T-helper 1 cell treated with Interleukin-12 subunit alpha and Interleukin-12 subunit beta and Interleukin-4 antibody, amounts not matched to agents 30 ng/mL and 1 ng/mL, for 36 hours (primary cell): ENCODE measurements at regions not wholly inside any gene's neighbourhood (a gene's known extent, or its start where the extent isn't known, plus 50 kb on each side); places are given as distances from the start of the nearest gene placed in this dataset.

Experiments
- intact Hi-C: fragments of 100-400 bp; cut with micrococcal nuclease; formaldehyde crosslinking; loops from one replicate; pipeline ENCODE4 v1.15.1; 2024

DNA sequence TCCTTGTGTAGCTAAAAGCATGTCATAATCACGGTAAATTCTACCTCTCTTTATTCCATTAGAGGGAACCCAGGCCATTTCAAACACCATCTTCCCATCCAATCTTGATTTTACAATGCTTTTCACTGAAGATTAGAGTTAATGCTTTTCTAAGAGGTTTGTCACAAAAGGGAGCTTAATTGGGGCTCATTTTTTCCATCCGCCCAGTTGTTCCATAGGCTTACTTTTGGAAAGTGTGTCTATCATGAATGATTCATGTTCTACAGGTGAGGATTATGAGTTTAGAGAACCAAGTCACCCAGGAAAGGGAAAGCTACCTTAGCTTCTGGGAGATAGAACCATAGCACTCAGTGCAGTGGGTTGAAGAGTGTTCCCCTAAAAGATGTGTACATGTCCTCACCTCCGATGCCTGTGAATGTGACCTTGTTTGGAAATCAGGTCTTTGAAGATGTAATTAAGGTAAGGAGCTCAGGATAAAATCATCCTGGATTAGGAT, 286.9 kb upstream of the RUNX1 start:
- intact Hi-C loops = no loop called here

DNA sequence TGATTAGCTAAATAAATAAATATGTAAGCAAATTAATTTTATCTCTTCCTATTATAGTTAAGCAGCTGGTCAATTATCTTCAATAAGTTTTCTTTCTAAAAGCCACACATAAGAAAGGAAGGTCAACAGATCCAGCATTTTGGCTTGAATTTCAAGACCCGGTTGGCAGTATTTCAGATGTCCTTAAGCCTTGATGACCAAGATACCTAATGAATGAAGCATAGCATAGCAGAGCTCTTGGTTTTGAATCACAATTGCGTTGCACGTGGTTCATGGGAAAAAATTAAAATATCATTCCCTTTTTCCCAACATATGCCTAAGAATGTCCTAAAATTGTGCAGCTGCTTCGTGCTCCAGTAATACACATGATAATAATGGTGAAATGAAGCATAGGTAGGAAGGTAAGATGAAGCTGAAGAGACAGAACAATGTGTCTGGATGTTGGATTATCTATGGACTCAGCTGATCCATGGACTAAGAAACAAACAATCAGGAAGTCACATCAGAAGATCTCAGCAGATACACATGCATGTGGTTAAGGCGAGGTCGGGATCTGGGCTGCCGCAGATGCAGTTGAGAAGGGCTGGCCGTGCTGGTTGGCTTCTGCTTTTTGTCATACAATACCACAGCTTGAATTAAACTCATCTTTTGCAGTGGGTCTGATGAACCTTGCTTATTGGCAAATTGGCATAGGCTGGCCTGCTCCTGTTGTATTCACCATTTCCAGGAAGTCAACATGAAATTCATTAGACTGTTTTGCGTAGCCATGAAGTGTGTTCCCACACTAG, 284.9 kb upstream of the RUNX1 start:
- intact Hi-C loops = no loop called here

DNA sequence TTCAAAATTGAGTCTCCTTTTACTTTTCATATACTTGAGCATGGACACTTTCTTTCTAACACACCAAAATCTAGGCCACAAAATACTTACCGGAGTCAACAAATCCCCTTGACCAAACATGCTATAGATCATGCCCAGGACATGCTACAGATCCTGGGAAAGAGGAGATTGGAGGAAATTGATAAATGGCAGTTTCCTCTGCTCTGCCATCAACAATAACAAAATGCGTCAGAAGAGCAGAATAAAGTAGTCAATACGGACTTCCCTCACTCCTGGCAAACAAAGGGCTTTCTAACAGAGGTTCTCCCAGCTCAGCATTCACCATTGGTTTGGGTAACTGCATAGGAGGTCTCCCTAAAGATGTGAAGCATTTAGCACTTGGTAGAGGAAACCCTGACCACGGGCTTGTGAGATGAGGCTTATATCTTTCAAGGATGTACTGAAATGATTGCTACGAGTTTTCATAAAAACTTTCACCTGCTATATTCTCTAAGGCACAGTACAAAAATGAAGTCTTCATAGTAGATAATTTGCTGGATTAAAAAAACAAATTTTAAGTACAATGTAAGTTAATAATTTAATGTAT, 283.8 kb upstream of the RUNX1 start:
- intact Hi-C loops = no loop called here

DNA sequence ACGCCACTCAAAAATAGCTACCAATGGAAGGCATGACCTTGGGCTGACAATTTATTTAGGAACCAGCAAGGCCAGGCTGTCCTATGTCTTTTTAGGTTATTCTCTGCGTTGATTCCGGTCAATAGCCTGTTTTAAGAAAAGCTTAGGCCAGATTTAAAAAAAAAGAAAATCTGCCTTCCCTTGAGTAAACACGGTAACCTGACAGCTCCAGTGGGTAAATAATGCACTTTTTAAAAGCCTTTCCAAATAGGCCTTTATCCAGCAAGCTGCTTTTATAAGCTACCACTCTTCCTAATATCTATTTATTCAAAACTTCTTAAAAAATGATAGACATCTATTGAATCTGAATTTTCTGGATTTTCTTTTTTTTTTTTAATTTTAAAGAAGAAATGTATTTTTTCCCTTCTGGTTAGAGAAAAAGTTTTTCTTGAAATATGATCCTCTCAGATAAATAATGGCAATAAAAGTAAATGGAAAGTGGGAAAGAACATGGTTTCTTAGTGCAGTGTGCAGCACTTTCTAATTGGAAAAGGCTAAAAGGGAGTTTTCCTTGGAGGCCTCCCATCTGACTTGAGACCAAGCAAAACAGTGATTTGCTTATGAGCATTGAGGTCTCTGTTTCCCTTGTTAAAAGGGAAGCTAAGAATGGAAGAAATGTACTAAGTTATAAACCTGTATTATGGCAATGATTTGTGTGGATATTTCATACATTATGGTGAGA, 281.0 kb upstream of the RUNX1 start:
- intact Hi-C loops = no loop called here

DNA sequence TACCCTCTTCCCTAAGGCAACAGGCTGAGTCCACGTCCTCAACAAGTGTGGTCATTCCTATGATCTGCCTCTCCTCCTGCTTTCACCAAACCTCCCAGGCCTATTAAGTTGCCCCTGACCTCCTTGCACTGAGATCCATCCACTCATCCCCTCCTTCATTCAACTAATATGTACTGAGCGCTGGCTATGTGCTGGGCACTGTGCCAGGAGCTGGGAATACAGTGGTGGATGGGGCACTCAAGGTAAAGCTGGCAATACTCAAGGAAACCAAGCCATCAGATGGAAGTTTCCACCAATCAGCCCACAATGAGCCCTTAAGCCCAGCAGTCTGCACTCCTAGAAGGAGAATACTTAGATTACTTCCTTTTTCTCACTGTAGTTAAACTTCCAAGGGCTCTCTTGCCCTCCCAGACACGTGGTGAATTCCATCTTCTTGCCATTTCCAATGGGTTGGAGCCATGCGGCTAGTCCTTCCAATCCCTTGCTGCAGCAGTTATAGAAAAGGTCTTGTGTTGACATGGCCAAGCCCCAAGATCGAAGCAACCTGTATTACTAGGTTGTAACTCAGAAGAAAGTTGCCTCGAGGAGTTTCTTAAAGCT, 279.9 kb upstream of the RUNX1 start:
- intact Hi-C loops = no loop called here

DNA sequence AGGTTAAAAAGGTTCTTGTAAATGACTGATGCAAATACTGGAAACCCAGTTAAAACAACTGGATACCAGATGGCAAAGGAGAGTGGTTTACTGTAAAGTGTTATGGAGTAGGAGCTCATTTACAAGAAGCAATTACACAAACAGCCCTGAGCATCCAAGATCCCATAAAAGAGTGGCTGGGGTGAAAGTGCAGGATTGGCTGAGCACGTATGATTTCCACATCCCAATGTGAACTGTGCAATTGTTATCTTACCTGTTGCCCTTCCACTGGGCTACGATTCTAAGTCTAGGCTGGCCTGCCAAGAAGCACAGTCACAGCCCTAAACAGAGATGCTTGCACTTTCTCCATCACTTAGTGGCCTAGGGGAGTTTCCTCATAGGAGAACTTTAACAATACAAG, 277.6 kb upstream of the RUNX1 start:
- intact Hi-C loops = no loop called here

DNA sequence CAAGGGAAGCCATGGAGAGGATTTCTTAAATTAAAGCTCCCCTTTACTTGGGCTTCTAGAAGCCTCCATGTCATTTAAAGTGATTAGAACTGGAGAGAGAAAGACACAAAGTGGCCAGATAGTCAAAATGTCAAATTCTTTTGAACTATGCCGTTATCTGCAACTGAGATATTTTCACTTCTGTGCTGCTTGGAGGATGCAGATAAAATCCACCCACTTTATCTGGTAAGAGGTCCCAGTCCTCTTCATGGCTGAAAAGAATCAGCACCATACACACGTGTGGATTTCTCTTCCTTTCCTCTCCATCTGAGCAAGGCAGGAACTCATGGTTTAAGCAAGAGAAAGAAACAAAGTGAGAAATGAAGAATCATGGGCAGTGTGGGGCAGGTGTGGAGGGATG, 276.9 kb upstream of the RUNX1 start:
- intact Hi-C loops = no loop called here

DNA sequence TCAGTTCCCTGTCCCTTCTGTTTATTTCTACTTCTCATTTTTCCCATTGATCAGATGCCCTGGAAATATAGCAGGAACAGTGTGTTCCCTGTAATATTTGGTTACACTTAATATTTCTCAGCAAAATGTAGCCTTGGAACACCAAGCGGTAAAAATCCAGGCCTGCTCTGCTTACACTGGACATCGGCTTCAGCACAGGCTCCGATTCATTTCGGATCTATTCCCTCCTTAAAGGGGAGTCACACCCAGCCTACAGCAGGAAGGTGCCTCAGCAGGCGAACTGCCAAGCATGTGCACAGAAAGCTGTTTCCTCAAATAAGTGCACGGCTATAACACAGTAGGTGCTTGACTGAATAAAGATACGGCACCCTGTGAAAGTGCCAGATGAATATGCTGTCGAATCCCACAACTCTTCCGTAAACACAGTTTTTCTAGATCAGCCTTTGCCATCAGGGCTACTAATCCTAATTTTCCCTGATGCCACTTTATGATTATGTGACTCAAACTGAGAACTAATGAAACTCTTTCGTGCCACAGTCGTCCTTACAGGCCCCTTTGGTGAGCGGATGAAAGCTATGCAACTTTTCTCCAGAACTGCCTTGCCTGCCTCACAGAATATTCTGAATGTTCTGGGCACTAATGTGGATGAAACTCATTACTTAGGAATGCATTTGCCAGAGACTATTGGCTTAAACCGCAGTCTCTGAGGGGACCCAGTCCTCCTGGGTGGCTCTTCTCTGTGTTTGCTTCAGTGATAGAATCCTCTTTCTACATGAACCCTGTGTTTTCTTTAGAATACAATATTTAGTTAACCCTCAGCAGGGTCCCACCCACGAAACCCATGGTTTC, 275.5 kb upstream of the RUNX1 start:
- intact Hi-C loops = no loop called here

DNA sequence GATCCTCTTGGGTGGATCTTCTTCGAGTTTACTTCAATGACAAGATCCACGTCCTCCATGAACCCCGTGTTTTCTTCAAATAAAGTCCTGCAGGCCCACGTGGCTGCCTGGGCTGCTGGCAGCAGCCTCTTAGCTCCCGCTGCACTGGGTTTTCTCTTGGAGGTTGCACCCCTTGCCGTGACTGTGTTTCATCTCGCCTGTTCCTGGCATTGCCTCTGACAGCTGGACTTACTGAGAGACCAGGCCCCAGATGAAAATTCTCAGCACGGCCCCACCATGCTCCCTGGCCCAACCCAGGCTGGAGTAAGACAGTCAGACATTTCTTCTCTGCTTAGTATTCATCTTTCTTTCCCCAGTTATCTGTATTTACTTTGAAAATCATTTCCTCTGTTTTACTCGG, 274.8 kb upstream of the RUNX1 start:
- intact Hi-C loops = no loop called here

DNA sequence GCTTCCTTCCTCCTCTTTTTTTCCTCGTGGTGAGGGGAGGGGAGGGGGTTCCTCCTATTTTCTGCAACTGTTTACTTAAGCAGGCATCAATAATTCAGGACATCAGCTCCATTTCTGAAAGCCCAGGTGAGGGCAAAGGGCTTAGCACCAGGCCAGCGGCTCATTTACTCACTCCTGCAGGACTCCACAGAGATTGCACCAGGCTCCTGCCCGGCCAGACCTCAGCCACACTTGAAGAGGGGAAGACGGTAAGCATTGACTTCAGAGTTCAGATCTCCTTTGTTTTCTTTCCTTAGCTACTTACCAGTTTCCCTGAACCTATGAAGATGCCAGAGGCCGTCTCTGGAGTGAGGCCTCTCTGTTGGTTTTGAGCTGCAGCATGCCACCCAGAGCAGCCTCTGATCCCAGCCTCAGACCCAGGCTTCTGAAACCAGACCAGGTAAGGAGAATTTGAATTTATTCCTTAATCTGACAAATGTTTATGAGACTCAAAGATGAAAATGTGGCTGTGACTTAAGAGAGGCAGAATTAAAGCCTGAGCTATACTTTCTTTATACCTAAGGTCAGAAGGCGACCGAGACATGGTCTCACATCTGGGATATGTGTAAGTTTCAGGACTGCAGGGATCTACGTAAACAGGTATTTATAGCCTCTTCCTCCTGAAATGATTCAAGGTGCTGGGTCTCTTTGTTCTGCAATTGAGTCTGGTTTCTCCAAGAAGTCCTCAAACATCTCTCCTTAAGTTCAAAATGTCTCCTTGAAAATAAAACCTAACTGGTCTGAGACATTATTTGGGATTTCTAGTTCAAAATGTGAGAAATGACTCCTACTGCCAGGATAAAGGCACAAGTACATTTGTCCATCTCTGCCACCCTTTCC, 272.5 kb upstream of the RUNX1 start:
- intact Hi-C loops = no loop called here

DNA sequence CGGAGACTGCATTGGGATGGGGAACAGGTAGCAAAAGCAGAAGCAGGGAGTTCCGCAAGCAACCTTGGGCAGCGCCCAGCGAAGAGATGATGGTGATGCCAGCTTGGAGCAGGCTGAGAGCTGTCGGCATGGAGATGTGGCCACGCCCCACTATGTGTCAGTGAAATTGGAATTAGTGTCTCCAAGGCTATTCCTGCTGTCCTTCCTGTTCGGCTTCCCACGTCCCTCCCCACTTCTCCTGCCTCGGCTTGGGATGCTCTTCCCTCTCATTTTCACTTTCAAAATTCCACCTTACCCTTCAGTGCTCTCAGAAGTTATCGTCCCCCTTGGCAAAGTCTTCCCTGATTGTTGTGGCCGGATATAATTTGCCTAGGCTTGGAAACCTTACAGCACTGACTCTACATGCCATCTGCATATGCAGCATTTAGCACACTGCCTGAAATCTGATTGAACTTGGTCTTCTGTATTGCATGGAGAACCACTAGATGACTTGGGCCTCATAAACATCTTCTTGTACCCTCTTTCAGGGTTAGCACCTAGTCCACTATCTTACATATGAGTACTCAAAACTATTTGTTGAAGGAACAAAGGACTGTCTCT, 270.7 kb upstream of the RUNX1 start:
- intact Hi-C loops = no loop called here

DNA sequence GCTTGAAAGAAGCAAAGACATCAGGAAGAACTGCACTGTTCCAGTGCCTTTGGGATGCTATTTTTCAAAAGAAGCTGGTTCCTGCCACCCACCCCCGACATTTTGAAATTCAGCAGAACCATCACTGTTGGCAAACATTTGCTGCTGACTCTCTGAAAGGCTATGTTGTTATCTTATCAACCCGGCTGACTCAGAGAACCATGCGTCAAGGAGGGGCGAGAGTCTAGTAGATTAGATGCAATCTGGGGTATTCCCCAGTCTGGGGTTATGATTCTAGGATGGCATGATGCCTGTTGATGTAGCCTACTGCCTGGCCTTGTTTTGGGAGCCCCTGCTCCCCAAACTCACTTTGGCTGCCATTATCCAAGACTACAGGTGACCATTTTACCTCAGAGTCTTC, 267.8 kb upstream of the RUNX1 start:
- intact Hi-C loops = no loop called here

DNA sequence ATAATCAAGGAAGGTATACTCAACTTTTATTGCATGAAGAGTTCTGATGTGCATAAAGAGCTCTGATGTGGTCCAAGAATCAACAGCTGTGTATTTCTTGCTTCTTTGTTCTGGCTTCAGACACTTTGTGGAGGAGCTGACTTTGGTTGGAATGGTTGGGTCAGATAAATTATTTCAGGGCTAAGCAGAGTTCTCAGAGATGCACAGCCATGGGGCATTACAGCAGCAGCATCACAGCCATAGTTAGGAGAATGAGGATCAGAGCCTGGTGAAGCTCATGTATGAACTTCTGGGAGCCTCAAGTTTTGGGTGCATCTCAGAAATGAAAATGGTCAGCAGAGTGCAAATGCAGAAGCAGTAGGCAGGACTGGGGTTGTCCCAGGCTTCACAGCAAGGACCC, 267.4 kb upstream of the RUNX1 start:
- intact Hi-C loops = no loop called here

DNA sequence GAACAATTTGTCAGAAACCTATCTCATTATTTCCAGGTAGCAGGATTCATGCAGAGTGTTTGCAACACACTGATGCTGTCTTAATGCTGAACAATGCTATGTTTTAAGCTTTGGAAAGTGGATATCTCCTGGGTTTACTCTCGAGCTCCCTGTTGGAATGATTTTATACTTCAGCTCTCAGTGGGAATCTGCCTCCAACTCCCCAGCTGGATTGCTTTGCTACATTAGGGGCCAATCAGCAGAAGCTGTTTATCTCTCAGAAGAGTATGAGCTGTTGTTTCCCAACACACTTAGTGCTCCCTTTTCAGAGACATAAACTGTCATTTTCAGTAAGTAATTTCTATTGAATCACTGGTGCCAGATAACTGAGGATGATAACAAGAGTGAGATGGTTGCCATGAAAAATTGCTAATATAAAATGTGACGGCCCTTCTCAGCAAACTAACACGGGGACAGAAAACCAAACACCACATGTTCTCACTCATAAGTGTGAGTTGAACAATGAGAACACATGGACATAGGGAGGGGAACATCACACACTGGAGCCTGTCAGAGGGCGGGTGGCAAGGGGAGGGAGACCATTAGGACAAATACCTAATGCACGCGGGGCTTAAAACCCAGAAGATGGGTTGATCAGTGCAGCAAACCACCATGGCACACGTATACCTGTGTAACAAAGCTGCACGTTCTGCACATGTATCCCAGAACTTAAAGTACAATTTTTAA, 265.9 kb upstream of the RUNX1 start:
- intact Hi-C loops = no loop called here

DNA sequence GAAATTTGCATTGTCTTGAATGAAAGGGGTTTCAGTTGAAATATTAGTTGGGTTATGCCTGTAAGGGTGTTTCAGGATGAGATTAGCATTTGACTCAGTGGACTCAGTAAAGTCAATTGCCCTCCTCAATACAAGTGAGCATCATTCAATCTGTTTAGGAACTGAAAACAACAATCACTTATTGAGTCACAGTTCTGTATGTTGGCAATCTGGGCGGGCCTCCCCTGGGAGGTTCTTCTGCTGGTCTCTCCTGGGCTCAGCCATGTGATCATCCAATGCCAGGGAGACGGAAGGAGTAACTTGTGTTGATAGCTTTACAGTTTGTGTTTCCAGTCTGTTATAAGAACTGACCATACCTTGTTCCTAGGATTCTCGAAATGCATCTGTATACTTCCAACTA, 262.9 kb upstream of the RUNX1 start:
- intact Hi-C loops = no loop called here

DNA sequence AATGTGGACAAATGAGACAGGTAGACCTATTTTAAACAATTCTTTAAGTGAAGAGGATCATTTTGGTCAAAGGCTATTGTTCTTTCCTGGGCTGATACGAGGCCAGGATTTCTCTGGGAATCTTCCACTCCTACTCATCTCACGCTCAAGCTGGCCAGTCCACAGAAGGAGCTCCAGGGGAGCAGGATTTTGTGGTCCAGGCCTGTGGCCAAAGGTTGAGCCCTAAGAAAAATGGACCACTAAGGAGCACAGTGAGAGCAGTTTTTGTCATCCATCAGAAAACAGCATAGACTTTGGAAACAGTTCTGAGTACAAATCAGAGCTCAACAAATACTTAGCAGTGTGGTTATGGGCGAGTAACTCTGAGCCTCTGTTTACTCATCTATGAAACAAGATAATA, 260.2 kb upstream of the RUNX1 start:
- intact Hi-C loops = no loop called here

DNA sequence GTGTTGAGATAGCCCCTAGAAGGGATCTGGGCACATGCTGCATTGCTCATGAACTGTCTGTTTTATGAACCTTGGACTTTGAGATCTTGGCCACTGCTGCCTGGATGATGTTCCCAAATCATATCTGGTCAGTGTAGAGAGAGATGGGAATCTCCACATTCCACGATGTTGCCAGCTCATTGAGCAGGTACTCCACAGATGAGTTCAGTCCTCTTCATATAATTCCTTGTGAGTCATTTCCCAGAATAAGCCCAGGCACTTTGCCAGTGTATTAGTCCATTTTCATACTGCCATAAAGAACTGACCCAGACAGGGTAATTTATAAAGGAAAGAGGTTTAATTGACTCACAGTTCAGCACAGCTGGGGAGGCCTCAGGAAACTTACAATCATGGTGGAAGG, 254.0 kb upstream of the RUNX1 start:
- intact Hi-C loops = no loop called here

DNA sequence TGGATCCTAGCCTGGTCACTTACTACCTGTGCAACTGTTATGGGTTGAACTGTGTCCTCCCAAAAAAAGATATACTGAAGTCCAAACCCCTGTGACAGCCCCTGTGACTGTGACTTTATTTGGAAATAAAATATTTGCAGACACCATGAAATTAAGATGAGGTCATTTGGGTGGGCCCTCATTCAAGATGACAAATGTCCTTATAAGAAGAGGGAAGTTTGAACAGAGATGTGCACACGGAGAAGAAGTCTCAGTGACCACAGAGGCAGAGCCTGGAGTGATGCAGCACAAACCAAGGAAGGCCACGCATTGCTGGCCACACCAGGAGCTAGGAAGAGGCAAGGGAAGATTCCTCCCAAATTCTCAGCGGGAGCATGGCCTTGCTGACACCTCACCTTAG, 249.7 kb upstream of the RUNX1 start:
- intact Hi-C loops = no loop called here

DNA sequence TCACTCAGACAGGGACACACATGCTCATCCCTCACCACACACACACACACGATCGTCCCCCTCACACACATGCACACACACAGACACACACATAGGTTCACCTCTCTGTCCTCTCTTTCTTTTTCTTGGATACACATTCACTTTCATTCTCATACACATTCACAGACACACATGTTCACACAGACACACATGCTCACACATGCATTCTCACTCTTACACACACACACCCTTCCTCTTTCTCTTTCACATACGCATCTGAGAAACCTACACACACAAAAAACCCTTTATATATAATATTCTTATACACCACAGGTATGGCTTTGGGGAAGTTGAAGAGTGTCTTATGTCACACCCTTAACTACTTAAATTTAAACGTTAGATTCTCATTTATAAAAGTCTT, 248.6 kb upstream of the RUNX1 start:
- intact Hi-C loops = no loop called here
